ENCODE measurements at regions not wholly inside any gene's neighbourhood (a gene's known extent, or its start where the extent isn't known, plus 50 kb on each side); places are given as distances from the start of the nearest gene placed in this dataset.

DNA sequence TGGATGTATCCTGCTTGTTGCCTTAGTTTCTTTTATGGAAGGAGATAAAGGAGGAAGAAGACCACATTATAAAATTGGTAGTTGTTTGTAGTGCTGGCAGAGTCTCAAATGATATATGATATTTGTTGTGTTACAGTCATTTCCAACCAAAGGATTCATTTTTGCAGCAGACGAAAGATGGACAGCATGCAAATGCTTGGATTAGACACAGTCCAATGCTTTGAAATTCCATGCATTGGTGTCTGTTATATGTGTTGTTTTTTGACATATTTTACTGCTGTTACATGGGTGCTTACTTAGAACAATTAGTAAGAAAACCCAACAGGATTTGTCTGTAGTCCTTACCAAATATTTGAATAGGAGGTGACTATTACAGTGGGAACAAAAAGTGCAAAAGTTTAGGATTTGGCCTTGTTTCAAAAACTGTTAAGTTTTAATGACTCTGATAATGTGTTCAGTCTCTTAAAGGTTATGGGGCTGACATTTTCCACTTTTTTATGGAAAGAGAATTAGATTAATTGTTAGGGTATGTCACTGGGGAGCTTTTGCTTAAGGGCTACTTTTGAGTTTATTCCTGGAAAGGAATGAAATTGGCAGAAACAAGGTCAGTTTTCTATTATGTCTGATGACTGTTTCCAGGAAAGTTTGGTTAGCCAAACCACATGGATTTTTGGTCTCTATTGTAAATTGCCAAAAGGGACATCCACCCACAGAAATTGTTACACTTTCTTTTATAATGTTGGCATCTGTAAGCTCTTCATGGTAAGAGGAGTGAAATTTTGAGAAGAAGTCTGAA is 229.4 kb upstream of the MMADHC start:
- no peak for DNase-seq (ENCODE audit: low read depth, low spot score)
- FAIRE-seq, result no peak
- H3K9me3 ChIP-seq (replicated peaks; ENCODE audit: control insufficient read depth, insufficient read depth, low read length), result no peaks in the 10 kb centered on the region
- H3K4me3 ChIP-seq (replicated peaks in 1 of 3; ENCODE audit: insufficient read depth in 1 of 3, low read depth in 1 of 3, low read length in 3 of 3), result no peak overlapping the region
- no TSS peak for BruUV-seq (replicated peaks)
- no peaks in the 10 kb centered on the region for H3K36me3 ChIP-seq (ENCODE audit: control insufficient read depth in 2 of 2, extremely low read depth in 1 of 2, insufficient read depth in 2 of 2, low read length in 2 of 2)
- H3K4me1 ChIP-seq (ENCODE audit: control insufficient read depth, extremely low read depth, insufficient read depth, low read length), result no peaks in the 10 kb centered on the region
- H3K27ac ChIP-seq (ENCODE audit: insufficient read depth, low read depth, low read length), result no peak overlapping the region
- H3K79me2 ChIP-seq (ENCODE audit: control insufficient read depth, insufficient read depth, low read length), result no peaks in the 10 kb centered on the region
- H3K9me1 ChIP-seq (replicated peaks; ENCODE audit: control insufficient read depth, extremely low read depth, insufficient read depth, low read length), result no peaks in the 10 kb centered on the region
- intact Hi-C loops (cut with micrococcal nuclease) (no loop called here), dilution Hi-C loops (cut with MboI; ENCODE audit: extremely low pct_ligation_motif_present, low sequenced_read_pairs) (no loop called here)
- no peak overlapping the region for H2AFZ ChIP-seq (ENCODE audit: low read depth, low read length)
- H3K27me3 ChIP-seq (ENCODE audit: control insufficient read depth in 2 of 2, insufficient read depth in 2 of 2, low read length in 2 of 2), result no peaks in the 10 kb centered on the region
- CTCF ChIA-PET, result interaction anchor here (0.5 kb wide), 1 partner anchor 71 kb away, joined by 3 read pairs; no protein-coding TSS in a partner anchor
- TF ChIP-seq JUN (IDR thresholded peaks at IDR 0.05; ENCODE audit: borderline replicate concordance, insufficient read depth, insufficient read length, low read depth) (no peak), FOS (IDR thresholded peaks at IDR 0.05; ENCODE audit: borderline replicate concordance, insufficient read depth, low read length) (no peak), MYC (IDR thresholded peaks at IDR 0.05; ENCODE audit: low read depth, low read length) (no peak), POLR2A (IDR thresholded peaks at IDR 0.05; ENCODE audit: low read depth, low read length) (no peak), EZH2 (IDR thresholded peaks at IDR 0.05; ENCODE audit: borderline replicate concordance, low read depth, low read length, severe bottlenecking) (no peak), POLR2AphosphoS5 (IDR thresholded peaks at IDR 0.05; ENCODE audit: insufficient read depth, low read depth, low read length) (no peak)
- TF ChIP-seq, protein P1, sequence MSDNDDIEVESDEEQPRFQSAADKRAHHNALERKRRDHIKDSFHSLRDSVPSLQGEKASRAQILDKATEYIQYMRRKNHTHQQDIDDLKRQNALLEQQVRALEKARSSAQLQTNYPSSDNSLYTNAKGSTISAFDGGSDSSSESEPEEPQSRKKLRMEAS (IDR thresholded peaks at IDR 0.05; ENCODE audit: insufficient read depth, insufficient read length), result no peak
- TF ChIP-seq, protein P2, sequence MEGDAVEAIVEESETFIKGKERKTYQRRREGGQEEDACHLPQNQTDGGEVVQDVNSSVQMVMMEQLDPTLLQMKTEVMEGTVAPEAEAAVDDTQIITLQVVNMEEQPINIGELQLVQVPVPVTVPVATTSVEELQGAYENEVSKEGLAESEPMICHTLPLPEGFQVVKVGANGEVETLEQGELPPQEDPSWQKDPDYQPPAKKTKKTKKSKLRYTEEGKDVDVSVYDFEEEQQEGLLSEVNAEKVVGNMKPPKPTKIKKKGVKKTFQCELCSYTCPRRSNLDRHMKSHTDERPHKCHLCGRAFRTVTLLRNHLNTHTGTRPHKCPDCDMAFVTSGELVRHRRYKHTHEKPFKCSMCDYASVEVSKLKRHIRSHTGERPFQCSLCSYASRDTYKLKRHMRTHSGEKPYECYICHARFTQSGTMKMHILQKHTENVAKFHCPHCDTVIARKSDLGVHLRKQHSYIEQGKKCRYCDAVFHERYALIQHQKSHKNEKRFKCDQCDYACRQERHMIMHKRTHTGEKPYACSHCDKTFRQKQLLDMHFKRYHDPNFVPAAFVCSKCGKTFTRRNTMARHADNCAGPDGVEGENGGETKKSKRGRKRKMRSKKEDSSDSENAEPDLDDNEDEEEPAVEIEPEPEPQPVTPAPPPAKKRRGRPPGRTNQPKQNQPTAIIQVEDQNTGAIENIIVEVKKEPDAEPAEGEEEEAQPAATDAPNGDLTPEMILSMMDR (IDR thresholded peaks at IDR 0.05; ENCODE audit: extremely low read depth in 1 of 2, insufficient read depth in 1 of 2, low read depth in 1 of 2, low read length in 2 of 2), result no peak
- H3K4me2 ChIP-seq (ENCODE audit: insufficient read depth, low read length), result no peak overlapping the region
- no peaks in the 10 kb centered on the region for H4K20me1 ChIP-seq (replicated peaks; ENCODE audit: control insufficient read depth, extremely low read depth, insufficient read depth, low read length)
- H3K9ac ChIP-seq (replicated peaks; ENCODE audit: extremely low read depth, insufficient read depth, low read length), result no peak overlapping the region
- POLR2A ChIA-PET, result no interaction called here
